PC-9 (cell line): ENCODE measurements at regions not wholly inside any gene's neighbourhood (a gene's known extent, or its start where the extent isn't known, plus 50 kb on each side); places are given as distances from the start of the nearest gene placed in this dataset.
"Not testable (repeated sequence)": the region's sequence is repeated elsewhere in the genome, so short reads cannot be mapped to it uniquely, and the experiment has no call there.

ENCODE experiments used
- BruUV-seq: library from RNA; stranded (reverse); fragments of 400-500 nt; replicated peaks from 2 replicates; lab custom pipeline; 2021; lab: Mats Ljungman, UMichigan
- CTCF ChIA-PET: fragments of 300-600 bp; sonication (Branson Sonifier 250); formaldehyde crosslinking; loops from one replicate; lab custom pipeline; 2022; ENCODE audit warnings: antibody characterized with exemption; lab: Charles Lee
- POLR2A ChIA-PET: fragments of 300-600 bp; sonication (Branson Sonifier 250); formaldehyde crosslinking; loops from one replicate; lab custom pipeline; 2022; ENCODE audit warnings: antibody characterized with exemption; ENCODE audit not compliant: unreplicated experiment; lab: Charles Lee
- DNase-seq, 2 experiments: peaks; one replicate each; pipeline versions ENCODE4 v3.0.0 to v3.0.0-alpha.2; 2015 to 2022; ENCODE audit warnings: mixed read lengths in 1 of 2
- H2AFZ ChIP-seq: fragments of 200-600 bp; sonication (generic); 2 replicates; pipeline ENCODE4 v1.8.1; 2017; ENCODE audit warnings: antibody characterized with exemption
- H3F3A ChIP-seq: fragments of 200-600 bp; sonication (generic); 2 replicates; pipeline ENCODE4 v1.8.1; 2017; ENCODE audit warnings: antibody characterized with exemption, mild to moderate bottlenecking, low read depth; ENCODE audit not compliant: insufficient read depth
- H3K27ac ChIP-seq: fragments of 200-600 bp; sonication (generic); 2 replicates; pipeline ENCODE4 v1.6.1; 2016; ENCODE audit warnings: mixed run types
- H3K27me3 ChIP-seq: fragments of 200-600 bp; sonication (generic); 2 replicates; pipeline ENCODE4 v1.6.1; 2016; ENCODE audit warnings: low read depth, mixed run types; ENCODE audit not compliant: insufficient read depth
- H3K36me3 ChIP-seq: fragments of 200-600 bp; sonication (generic); 2 replicates; pipeline ENCODE4 v1.6.1; 2016; ENCODE audit warnings: low read depth, mixed run types
- H3K4me1 ChIP-seq: fragments of 200-600 bp; sonication (generic); replicated peaks from 2 replicates; pipeline ENCODE4 v1.6.1; 2016; ENCODE audit warnings: mixed run types; ENCODE audit not compliant: insufficient read depth
- H3K4me2 ChIP-seq: fragments of 200-600 bp; sonication (generic); 2 replicates; pipeline ENCODE4 v1.6.1; 2017; ENCODE audit warnings: mixed run types
- H3K4me3 ChIP-seq: fragments of 200-600 bp; sonication (generic); 2 replicates; pipeline ENCODE4 v1.6.1; 2016; ENCODE audit warnings: mixed run types
- H3K79me2 ChIP-seq: fragments of 200-600 bp; sonication (generic); 2 replicates; pipeline ENCODE4 v1.6.1; 2017; ENCODE audit warnings: low read depth, mixed run types
- H3K9me2 ChIP-seq: fragments of 200-600 bp; sonication (generic); 2 replicates; pipeline ENCODE4 v1.8.1; 2017; ENCODE audit warnings: mild to moderate bottlenecking; ENCODE audit not compliant: insufficient read depth
- H3K9me3 ChIP-seq: fragments of 200-600 bp; sonication (generic); 2 replicates; pipeline ENCODE4 v1.8.1; 2016; ENCODE audit warnings: low read depth; ENCODE audit not compliant: insufficient read depth
- H4K20me1 ChIP-seq: fragments of 200-600 bp; sonication (generic); 2 replicates; pipeline ENCODE4 v1.8.1; 2017; ENCODE audit not compliant: insufficient read depth
- CTCF ChIP-seq: fragments of 200-600 bp; sonication (generic); conservative IDR thresholded peaks from 2 replicates; pipeline ENCODE4 v1.6.1; 2017; ENCODE audit warnings: mixed run types, antibody characterized with exemption, mild to moderate bottlenecking, moderate library complexity
- EZH2 ChIP-seq: fragments of 200-600 bp; sonication (generic); IDR thresholded peaks from 2 replicates; pipeline ENCODE4 v1.8.0; 2017; ENCODE audit warnings: antibody characterized with exemption, low read depth
- intact Hi-C: fragments of 100-400 bp; cut with micrococcal nuclease; formaldehyde crosslinking; loops from one replicate; pipeline ENCODE4 v1.10.0; 2022; ENCODE audit not compliant: unreplicated experiment

- Histone ChIP-seq H2AFZ (no peak overlapping the region), H3K4me2 (no peak overlapping the region), H4K20me1 (no peaks in the 10 kb centered on the region), H3K9me2 (no peaks in the 10 kb centered on the region), H3K36me3 (no peaks in the 10 kb centered on the region), H3K9me3 (no peaks in the 10 kb centered on the region), H3K4me1 (no peaks in the 10 kb centered on the region), H3K4me3 (no peak overlapping the region), H3K27ac (no peak overlapping the region), H3K79me2 (no peaks in the 10 kb centered on the region), H3F3A (no peaks in the 10 kb centered on the region), H3K27me3 (no peaks in the 10 kb centered on the region)
- ChIA-PET CTCF (no interaction called here), POLR2A (no interaction called here)
- intact Hi-C loops = no loop called here
- DNase-seq = no peak
- BruUV-seq = no TSS peak
- TF ChIP-seq CTCF = no peak
- no peak for TF ChIP-seq EZH2
These were observed 140.3 kb upstream of the FAR2 start for GRCh38 chr12:29008786-29009185.

GRCh38 chr12:29012673-29013072 lies 136.4 kb upstream of the FAR2 start:
- Histone ChIP-seq H2AFZ (no peak overlapping the region), H3K4me3 (no peak overlapping the region), H3K9me2 (no peaks in the 10 kb centered on the region), H3K27me3 (no peaks in the 10 kb centered on the region), H3F3A (no peaks in the 10 kb centered on the region), H4K20me1 (no peaks in the 10 kb centered on the region), H3K4me2 (no peak overlapping the region), H3K79me2 (no peaks in the 10 kb centered on the region), H3K4me1 (no peaks in the 10 kb centered on the region), H3K36me3 (no peaks in the 10 kb centered on the region), H3K27ac (no peak overlapping the region), H3K9me3 (no peaks in the 10 kb centered on the region)
- BruUV-seq = no TSS peak
- intact Hi-C loops = no loop called here
- no peak for DNase-seq
- POLR2A ChIA-PET = no interaction called here
- CTCF ChIA-PET = interaction anchor here (0.6 kb wide), 1 partner anchor 1290 kb away, joined by 5 read pairs; no protein-coding TSS in a partner anchor
- TF ChIP-seq CTCF (no peak), EZH2 (no peak)

DNA sequence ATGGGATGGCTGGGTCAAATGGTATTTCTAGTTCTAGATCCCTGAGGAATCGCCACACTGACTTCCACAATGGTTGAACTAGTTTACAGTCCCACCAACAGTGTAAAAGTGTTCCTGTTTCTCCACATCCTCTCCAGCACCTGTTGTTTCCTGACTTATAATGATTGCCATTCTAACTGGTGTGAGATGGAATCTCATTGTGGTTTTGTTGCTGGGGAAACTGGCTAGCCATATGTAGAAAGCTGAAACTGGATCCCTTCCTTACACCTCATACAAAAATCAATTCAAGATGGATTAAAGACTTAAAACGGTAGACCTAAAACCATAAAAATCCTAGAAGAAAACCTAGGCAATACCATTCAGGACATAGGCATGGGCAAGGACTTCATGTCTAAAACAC lies 131.5 kb upstream of the FAR2 start:
- DNase-seq, H3K36me3 ChIP-seq, CTCF ChIA-PET, intact Hi-C loops, H3K9me3 ChIP-seq, POLR2A ChIA-PET, H2AFZ ChIP-seq, H3K4me2 ChIP-seq, H4K20me1 ChIP-seq, H3K79me2 ChIP-seq, H3K4me3 ChIP-seq, H3K27ac ChIP-seq, H3K4me1 ChIP-seq, BruUV-seq, H3K27me3 ChIP-seq, H3F3A ChIP-seq, H3K9me2 ChIP-seq: not testable (repeated sequence)

DNA sequence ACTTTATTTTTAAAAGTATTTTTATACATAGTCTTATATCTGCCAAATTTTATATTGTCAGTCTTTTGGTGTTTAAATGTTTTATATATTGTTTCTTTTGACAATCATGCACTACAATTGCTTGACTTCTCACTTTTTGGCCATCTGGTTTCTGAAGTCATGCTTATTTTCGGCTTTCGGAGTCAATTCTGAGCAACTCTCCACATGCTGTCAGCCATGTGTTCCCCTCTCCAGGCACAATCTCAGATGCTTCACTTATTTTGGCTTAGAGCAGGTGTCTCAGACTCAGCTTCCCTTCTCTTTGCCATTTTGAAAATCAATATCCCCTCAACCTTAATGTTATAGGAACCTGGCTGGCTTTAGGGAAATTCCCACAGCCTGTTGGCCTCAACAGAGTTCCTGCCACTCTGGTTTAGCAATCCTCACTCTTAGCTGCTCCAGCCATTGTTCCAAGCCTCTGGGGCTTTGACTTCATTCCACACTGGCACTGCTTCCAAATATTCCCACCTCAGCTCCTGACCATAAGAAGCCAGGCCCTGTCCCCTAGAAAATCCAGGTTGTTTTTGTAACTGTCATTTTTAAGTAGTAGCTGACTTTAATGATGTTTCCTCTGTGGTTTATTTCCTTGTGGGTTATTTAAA lies 125.5 kb upstream of the FAR2 start:
- intact Hi-C loops = loop anchor here (5.0 kb wide), 1 partner anchor 294 kb away; no protein-coding TSS in a partner anchor
- Histone ChIP-seq H3K9me2 (no peaks in the 10 kb centered on the region), H3K9me3 (no peaks in the 10 kb centered on the region), H3K4me3 (no peak overlapping the region), H3F3A (no peaks in the 10 kb centered on the region), H3K27me3 (no peaks in the 10 kb centered on the region), H3K27ac (no peak overlapping the region), H3K36me3 (no peaks in the 10 kb centered on the region), H3K4me2 (no peak overlapping the region), H3K79me2 (no peaks in the 10 kb centered on the region), H2AFZ (no peak overlapping the region), H3K4me1 (no peaks in the 10 kb centered on the region), H4K20me1 (no peaks in the 10 kb centered on the region)
- TF ChIP-seq CTCF (no peak), EZH2 (no peak)
- BruUV-seq = no TSS peak
- ChIA-PET CTCF (no interaction called here), POLR2A (no interaction called here)
- DNase-seq = no peak
